K562 (cell line): ENCODE measurements at regions not wholly inside any gene's neighbourhood (a gene's known extent, or its start where the extent isn't known, plus 50 kb on each side); places are given as distances from the start of the nearest gene placed in this dataset.
A peak's percentile ranks its signal among the peaks of the same experiment; 100 is the strongest.

Experiments used
- ATF6 ChIP-seq: sonication (generic); formaldehyde crosslinking; IDR thresholded peaks from 2 replicates; pipeline ENCODE4 v1.4.0; 2020; ENCODE audit warnings: mild to moderate bottlenecking, missing genetic modification reagents
- CBX8 ChIP-seq: fragments of 200-600 bp; sonication (generic); IDR thresholded peaks from 2 replicates; pipeline ENCODE4 v1.6.1; 2012; ENCODE audit warnings: borderline replicate concordance, mixed run types, low read depth, mild to moderate bottlenecking, moderate library complexity, mixed read lengths, low read length, control low read depth, inconsistent platforms; ENCODE audit not compliant: poor library complexity, severe bottlenecking; ENCODE audit errors: extremely low read depth
- CTCFL ChIP-seq: IDR thresholded peaks from 2 replicates; pipeline ENCODE4 v1.6.1; 2011; ENCODE audit warnings: borderline replicate concordance, low read depth, mild to moderate bottlenecking, moderate library complexity, low read length; ENCODE audit not compliant: insufficient read depth, poor library complexity, severe bottlenecking
- EGR1 ChIP-seq: fragments of 450-650 bp; conservative IDR thresholded peaks from 2 replicates; pipeline ENCODE4 v1.6.1; 2017; ENCODE audit warnings: mild to moderate bottlenecking
- HDAC8 ChIP-seq: fragments of 450-650 bp; IDR thresholded peaks from 2 replicates; pipeline ENCODE4 v1.6.1; 2016; ENCODE audit warnings: mild to moderate bottlenecking, missing genetic modification characterization, moderate library complexity, missing compliant biosample characterization
- KLF16 ChIP-seq: IDR thresholded peaks from 2 replicates; pipeline ENCODE4 v1.6.1; 2016; ENCODE audit warnings: antibody characterized with exemption
- SMARCC2 ChIP-seq: fragments of 450-650 bp; IDR thresholded peaks from 2 replicates; pipeline ENCODE4 v1.6.1; 2017; ENCODE audit warnings: antibody characterized with exemption, moderate library complexity, mild to moderate bottlenecking, low read depth
- SUPT5H ChIP-seq: fragments of 450-650 bp; IDR thresholded peaks from 2 replicates; pipeline ENCODE4 v1.6.1; 2016
- TAF15 ChIP-seq: fragments of 200-400 bp; formaldehyde crosslinking; IDR thresholded peaks from 2 replicates; pipeline ENCODE4 v1.6.1; 2017; ENCODE audit warnings: mild to moderate bottlenecking, low read depth, low read length, moderate library complexity
- U2AF2 ChIP-seq: fragments of 200-400 bp; formaldehyde crosslinking; optimal IDR thresholded peaks from 2 replicates; pipeline ENCODE3; 2017; ENCODE audit warnings: low read depth, mild to moderate bottlenecking, low read length
- ZFP91 ChIP-seq: sonication (generic); formaldehyde crosslinking; IDR thresholded peaks from 2 replicates; pipeline ENCODE4 v1.8.0; 2022; ENCODE audit warnings: mild to moderate bottlenecking, missing genetic modification reagents
- TF ChIP-seq, protein P1 (sequence below): fragments of 450-650 bp; IDR thresholded peaks from 2 replicates; pipeline ENCODE4 v1.6.1; 2016; ENCODE audit warnings: low read depth

GRCh38 chr13:97142452-97142851, 79.7 kb upstream of the MBNL2 start (continued):
- TF ChIP-seq CTCFL (no peak), CBX8 (no peak), HDAC8 (tag) (no peak), ZFP91 (peak; percentile 91), EGR1 (no peak), ATF6 (CRISPR knock-in tag) (no peak), KLF16 (no peak), TAF15 (no peak), SUPT5H (peak; percentile 19; the same call in 1 of the 2 replicates), SMARCC2 (no peak), U2AF2 (no peak)
- TF ChIP-seq, protein P1, sequence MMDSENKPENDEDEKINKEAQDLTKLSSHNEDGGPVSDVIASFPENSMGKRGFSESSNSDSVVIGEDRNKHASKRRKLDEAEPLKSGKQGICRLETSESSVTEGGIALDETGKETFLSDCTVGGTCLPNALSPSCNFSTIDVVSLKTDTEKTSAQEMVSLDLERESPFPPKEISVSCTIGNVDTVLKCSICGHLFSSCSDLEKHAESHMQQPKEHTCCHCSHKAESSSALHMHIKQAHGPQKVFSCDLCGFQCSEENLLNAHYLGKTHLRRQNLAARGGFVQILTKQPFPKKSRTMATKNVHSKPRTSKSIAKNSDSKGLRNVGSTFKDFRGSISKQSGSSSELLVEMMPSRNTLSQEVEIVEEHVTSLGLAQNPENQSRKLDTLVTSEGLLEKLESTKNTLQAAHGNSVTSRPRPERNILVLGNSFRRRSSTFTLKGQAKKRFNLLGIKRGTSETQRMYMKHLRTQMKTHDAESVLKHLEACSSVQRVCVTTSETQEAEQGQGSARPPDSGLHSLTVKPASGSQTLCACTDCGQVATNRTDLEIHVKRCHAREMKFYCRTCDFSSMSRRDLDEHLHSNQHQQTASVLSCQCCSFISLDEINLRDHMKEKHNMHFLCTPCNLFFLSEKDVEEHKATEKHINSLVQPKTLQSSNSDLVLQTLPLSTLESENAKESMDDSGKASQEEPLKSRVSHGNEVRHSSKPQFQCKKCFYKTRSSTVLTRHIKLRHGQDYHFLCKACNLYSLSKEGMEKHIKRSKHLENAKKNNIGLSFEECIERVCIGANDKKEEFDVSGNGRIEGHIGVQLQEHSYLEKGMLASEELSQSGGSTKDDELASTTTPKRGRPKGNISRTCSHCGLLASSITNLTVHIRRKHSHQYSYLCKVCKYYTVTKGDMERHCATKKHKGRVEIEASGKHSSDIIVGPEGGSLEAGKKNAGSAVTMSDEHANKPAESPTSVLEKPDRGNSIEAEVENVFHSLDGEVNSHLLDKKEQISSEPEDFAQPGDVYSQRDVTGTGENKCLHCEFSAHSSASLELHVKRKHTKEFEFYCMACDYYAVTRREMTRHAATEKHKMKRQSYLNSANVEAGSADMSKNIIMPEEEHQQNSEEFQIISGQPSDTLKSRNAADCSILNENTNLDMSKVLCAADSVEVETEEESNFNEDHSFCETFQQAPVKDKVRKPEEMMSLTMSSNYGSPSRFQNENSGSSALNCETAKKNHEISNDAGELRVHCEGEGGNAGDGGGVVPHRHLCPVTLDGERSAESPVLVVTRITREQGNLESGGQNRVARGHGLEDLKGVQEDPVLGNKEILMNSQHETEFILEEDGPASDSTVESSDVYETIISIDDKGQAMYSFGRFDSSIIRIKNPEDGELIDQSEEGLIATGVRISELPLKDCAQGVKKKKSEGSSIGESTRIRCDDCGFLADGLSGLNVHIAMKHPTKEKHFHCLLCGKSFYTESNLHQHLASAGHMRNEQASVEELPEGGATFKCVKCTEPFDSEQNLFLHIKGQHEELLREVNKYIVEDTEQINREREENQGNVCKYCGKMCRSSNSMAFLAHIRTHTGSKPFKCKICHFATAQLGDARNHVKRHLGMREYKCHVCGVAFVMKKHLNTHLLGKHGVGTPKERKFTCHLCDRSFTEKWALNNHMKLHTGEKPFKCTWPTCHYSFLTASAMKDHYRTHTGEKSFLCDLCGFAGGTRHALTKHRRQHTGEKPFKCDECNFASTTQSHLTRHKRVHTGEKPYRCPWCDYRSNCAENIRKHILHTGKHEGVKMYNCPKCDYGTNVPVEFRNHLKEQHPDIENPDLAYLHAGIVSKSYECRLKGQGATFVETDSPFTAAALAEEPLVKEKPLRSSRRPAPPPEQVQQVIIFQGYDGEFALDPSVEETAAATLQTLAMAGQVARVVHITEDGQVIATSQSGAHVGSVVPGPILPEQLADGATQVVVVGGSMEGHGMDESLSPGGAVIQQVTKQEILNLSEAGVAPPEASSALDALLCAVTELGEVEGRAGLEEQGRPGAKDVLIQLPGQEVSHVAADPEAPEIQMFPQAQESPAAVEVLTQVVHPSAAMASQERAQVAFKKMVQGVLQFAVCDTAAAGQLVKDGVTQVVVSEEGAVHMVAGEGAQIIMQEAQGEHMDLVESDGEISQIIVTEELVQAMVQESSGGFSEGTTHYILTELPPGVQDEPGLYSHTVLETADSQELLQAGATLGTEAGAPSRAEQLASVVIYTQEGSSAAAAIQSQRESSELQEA, result no peak
